ENCODE measurements at regions not wholly inside any gene's neighbourhood (a gene's known extent, or its start where the extent isn't known, plus 50 kb on each side); places are given as distances from the start of the nearest gene placed in this dataset.
A peak's percentile ranks its signal among the peaks of the same experiment; 100 is the strongest.

GRCh38 chr13:37342205-37342604 lies 236.7 kb upstream of the CSNK1A1L start:
- Histone ChIP-seq H3K4me1 (ENCODE audit: control insufficient read depth in 2 of 3, insufficient read depth in 2 of 3, low read depth in 1 of 3, low read length in 3 of 3) (no peaks in the 10 kb centered on the region), H3K36me3 (ENCODE audit: control insufficient read depth in 2 of 3, insufficient read depth in 3 of 3, low read length in 3 of 3) (no peaks in the 10 kb centered on the region), H3K4me3 (ENCODE audit: low read length in 3 of 3) (no peak overlapping the region), H3K27ac (ENCODE audit: low read depth in 2 of 2, low read length in 2 of 2) (no peak overlapping the region), H3K27me3 (ENCODE audit: control insufficient read depth, insufficient read depth, low read length) (no peaks in the 10 kb centered on the region), H3K9ac (ENCODE audit: low read length in 3 of 3) (no peak overlapping the region), H3K9me3 (ENCODE audit: control insufficient read depth in 2 of 3, insufficient read depth in 1 of 3, low read length in 3 of 3) (no peaks in the 10 kb centered on the region)
- no peak for FAIRE-seq
- intact Hi-C loops (cut with DNase I): no loop called here
- peak in 1 of 5 donors; percentile 37 for DNase-seq
- no peak for TF ChIP-seq CTCF (IDR thresholded peaks at IDR 0.05; ENCODE audit: borderline replicate concordance, extremely low read depth, insufficient read depth)

- TF ChIP-seq CTCF (IDR thresholded peaks at IDR 0.05; ENCODE audit: borderline replicate concordance, extremely low read depth, insufficient read depth): no peak
- Histone ChIP-seq H3K27ac (ENCODE audit: low read depth in 2 of 2, low read length in 2 of 2) (no peak overlapping the region), H3K4me1 (ENCODE audit: control insufficient read depth in 2 of 3, insufficient read depth in 2 of 3, low read depth in 1 of 3, low read length in 3 of 3) (no peaks in the 10 kb centered on the region), H3K9me3 (ENCODE audit: control insufficient read depth in 2 of 3, insufficient read depth in 1 of 3, low read length in 3 of 3) (no peaks in the 10 kb centered on the region), H3K36me3 (ENCODE audit: control insufficient read depth in 2 of 3, insufficient read depth in 3 of 3, low read length in 3 of 3) (no peaks in the 10 kb centered on the region), H3K27me3 (ENCODE audit: control insufficient read depth, insufficient read depth, low read length) (no peaks in the 10 kb centered on the region), H3K4me3 (ENCODE audit: low read length in 3 of 3) (no peak overlapping the region), H3K9ac (ENCODE audit: low read length in 3 of 3) (no peak overlapping the region)
- DNase-seq: peak in 2 of 5 donors; percentile 18 to 24
- no peak for FAIRE-seq
- intact Hi-C loops (cut with DNase I): no loop called here
Observed at GRCh38 chr13:37340901-37341670, 235.6 kb upstream of the CSNK1A1L start.

GRCh38 chr13:37339386-37339735 lies 233.9 kb upstream of the CSNK1A1L start:
- Histone ChIP-seq H3K4me1 (ENCODE audit: control insufficient read depth in 2 of 3, insufficient read depth in 2 of 3, low read depth in 1 of 3, low read length in 3 of 3) (no peaks in the 10 kb centered on the region), H3K9me3 (ENCODE audit: control insufficient read depth in 2 of 3, insufficient read depth in 1 of 3, low read length in 3 of 3) (no peaks in the 10 kb centered on the region), H3K27ac (ENCODE audit: low read depth in 2 of 2, low read length in 2 of 2) (no peak overlapping the region), H3K4me3 (ENCODE audit: low read length in 3 of 3) (no peak overlapping the region), H3K36me3 (ENCODE audit: control insufficient read depth in 2 of 3, insufficient read depth in 3 of 3, low read length in 3 of 3) (no peaks in the 10 kb centered on the region), H3K9ac (ENCODE audit: low read length in 3 of 3) (no peak overlapping the region), H3K27me3 (ENCODE audit: control insufficient read depth, insufficient read depth, low read length) (no peaks in the 10 kb centered on the region)
- FAIRE-seq (no peak), DNase-seq (no peak)
- no peak for TF ChIP-seq CTCF (IDR thresholded peaks at IDR 0.05; ENCODE audit: borderline replicate concordance, extremely low read depth, insufficient read depth)
- intact Hi-C loops (cut with DNase I): no loop called here
